HG03442 (cell line): ENCODE measurements at regions not wholly inside any gene's neighbourhood (a gene's known extent, or its start where the extent isn't known, plus 50 kb on each side); places are given as distances from the start of the nearest gene placed in this dataset.
A peak's percentile ranks its signal among the peaks of the same experiment; 100 is the strongest.

Experiments used
- ATAC-seq: cut with Tn5 transposase; IDR thresholded peaks from one replicate; pipeline ENCODE4 v1.9.1; 2021; ENCODE audit warnings: mild to moderate bottlenecking, moderate library complexity; ENCODE audit not compliant: unreplicated experiment

DNA sequence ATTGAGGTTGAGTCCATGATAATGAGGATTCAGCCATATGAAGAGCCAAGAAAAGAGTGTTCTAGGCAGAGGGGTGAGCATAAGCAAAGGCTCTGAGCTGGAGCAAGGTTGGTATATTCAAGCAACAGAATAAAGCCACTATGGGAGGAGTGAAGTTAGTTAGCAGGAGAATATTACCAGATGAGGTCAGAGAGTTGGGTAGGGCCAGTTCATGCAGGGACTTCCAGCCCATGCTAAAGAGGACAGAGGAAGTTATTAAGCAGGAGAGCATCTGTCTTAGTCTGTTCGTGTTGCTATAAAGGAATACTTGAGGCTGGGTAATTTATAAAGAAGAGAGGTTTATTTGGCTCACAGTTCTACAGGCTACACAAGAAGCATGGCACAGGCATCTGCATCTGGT is 57.1 kb upstream of the ATG10 start:
- no peak for ATAC-seq

GRCh38 chr5:81912933-81913332 is 58.9 kb upstream of the ATG10 start:
- ATAC-seq, result no peak

- ATAC-seq, result peak; percentile 71
These were observed 62.1 kb upstream of the ATG10 start for GRCh38 chr5:81909677-81910076.

- no peak for ATAC-seq
These were observed 63.1 kb upstream of the ATG10 start for GRCh38 chr5:81908771-81909170.

DNA sequence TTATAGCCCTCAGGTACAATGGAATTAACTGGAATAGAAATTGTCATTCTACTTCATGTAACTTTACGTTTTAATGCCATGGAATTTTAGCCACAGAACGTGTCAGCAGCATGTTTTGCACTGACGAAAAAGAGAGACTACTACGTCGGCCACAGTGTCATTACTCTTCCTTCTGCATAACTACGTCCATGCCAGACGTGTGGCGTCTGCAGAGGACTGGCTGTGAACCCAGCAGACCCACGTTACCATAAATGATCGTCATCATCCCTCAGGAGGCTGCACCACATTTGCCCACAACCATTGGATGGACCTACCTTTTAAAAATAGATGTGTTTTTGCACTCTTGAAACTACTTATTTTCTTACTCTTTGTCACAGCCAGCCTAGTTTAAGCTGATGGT is 63.8 kb upstream of the ATG10 start:
- no peak for ATAC-seq

GRCh38 chr5:81907012-81907635 is 64.7 kb upstream of the ATG10 start:
- ATAC-seq, result no peak

DNA sequence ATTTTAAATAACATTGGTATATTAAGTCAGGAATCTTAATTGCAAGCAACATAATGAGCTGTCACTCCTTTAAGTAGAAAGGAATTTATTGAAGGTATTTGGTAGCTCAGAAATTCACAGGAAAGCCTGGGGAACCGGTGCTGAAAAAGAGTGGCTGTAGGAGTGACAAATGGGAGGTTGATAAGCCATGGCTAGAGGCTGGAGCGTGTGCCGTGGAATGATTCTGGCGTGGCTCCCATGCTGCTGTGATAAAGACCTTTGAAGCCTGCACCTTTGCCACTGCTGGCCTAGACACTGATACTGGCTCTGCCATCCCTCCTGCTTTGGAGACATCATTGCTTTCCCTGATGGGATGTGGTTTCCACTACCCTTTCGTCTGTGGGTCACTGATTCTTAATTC is 65.7 kb upstream of the ATG10 start:
- ATAC-seq, result no peak

DNA sequence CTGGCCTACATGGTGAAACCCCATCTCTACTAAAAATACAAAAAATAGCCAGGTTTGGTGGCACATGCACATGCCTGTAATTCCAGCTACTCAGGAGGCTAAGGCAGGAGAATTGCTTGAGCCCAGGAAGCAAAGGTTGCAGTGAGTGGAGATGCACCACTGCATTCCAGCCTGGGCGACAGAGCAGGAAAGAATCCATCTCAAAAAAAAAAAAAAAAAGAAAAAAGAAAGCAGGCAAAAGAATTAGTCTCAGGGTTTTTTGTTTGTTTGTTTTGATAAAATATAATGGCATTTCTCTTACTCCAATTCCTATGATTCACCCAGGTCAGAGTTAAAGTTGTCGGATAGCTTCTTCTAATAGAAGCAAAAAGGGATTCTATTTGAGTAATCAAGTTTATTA is 67.0 kb upstream of the ATG10 start:
- ATAC-seq, result no peak

DNA sequence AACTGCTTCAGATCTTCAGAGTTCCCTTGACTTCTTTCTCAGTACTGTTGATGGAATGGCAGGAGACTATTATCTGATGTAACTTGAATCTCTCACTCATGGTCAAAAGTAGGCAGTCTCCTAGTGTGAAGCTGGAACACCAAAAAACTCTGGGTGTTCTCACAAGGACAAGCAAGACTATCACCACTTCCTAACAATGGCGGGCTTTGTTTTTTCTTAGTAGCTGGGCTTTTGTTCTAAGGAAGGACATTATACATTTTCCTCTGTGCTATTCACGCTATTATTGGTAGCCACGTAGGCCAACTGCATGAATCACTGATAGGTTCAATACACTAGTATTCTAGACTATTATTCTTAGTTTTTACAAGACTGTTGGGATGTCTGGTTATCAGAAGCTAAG is 67.7 kb upstream of the ATG10 start:
- ATAC-seq, result no peak

DNA sequence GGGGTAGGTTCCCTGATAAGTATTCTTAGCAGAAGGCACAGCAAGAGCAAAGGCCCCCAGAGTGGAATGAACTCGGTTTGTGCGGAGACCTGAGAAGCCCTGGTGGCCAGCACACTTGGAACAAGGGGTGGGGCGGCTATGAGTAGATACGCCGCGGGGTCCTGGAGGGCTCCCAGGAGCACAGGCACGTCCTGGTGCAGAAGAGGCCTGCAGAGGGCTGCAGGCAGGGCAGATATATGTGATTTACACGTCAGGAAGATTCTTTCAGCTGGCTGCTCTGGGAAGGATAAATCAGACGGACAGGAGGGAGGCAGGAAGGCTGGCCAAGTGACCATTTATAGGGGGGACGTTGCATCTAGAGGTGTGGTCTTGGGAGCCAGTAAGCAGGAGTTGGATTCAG is 70.2 kb upstream of the ATG10 start:
- ATAC-seq, result no peak

DNA sequence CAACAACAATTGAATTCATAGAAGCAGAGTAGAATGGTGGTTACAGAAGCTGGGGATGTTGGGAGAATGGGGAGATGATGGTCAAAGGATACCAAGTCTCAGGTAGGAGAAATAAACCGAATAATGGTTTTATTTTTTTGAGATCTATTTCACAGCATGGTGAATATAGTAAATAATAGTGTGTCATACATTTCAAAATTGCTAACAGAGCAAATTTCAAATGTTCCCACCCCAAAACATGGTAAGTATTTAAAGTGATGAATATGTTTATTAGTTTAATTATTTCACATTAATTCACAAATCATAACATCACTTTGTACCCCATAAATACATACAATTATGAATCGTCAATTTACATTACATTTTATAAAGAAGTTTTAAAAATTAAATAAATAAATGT is 72.7 kb upstream of the ATG10 start:
- ATAC-seq, result no peak

DNA sequence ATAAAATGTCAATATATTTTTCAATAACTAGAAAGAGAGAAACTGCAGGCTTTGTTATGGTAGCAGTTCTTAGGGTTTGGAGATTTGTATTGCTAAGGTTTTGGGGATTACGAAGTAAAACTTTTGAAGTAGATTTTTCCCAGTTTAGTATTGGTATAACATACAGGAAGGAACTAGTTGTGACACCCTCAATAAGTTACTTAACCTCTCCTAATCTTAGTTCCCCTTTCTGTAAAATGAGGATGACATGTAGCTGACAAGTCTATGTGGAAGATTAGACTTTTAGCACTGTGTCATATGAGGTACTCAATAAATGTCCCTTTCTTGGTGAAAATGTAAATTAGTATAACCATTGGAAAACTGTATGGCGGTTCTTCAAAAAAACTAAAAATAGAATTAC is 73.4 kb upstream of the ATG10 start:
- ATAC-seq, result no peak

GRCh38 chr5:81896764-81897163 is 75.1 kb upstream of the ATG10 start:
- ATAC-seq, result no peak

DNA sequence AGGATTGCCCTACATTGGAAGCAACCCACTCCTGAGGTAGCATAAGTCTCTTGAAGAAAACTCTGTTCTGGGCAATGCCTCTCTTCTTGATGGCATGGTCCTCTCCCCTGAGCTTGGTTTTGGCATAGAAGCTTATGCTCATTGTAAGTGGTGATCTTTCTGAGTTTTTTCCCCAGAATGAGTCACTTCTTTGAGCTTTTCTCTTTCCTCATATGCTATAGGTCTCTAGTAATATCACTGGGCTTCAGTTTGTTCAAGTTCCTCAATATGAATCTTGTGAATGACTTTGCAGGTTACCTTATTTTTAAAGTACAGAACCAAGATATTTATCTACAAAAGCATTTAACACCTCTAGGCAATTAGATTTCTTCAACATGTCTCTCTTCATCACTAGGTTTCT is 76.5 kb upstream of the ATG10 start:
- no peak for ATAC-seq

DNA sequence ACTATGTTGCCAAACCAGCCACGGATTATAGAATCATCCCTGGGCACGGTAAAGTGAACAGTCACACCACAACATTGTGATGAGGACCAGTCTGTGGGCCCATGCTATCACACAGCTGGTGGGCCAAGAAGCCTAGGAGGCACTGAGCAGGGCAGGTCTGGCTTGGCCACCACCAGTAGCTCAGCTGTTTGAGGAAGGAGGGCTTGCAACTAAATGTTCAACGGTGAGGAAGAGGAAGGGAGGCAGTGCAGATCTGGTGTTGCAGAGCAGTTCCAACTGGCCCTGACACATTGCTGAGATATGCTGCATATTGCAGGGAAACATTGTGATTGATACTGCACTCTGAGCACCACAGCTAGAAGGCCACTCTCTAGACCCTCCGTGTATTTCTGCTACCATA is 77.9 kb upstream of the ATG10 start:
- ATAC-seq, result no peak

GRCh38 chr5:81884871-81885270 is 87.0 kb upstream of the ATG10 start:
- ATAC-seq, result no peak

DNA sequence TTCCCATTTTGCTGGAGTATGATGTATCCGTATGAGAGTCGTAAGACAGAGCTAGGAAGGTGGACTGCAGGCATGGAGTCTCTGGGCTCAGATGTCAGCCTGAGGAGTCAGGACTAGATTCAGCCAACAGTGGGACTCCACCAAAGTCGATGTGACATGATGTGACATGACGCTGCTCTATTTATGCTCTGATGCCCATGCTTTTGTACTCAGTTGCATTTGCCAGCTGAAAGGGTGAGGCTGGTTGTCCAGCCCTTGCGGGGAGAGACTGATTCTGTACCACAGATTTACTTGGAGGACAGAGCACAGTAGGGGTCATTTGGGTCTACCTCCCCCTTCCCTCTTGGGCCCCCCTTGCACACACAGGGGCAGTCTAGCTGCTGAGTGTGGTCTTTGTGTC is 88.5 kb upstream of the ATG10 start:
- no peak for ATAC-seq

- no peak for ATAC-seq
These were observed 90.2 kb upstream of the ATG10 start for GRCh38 chr5:81881595-81881994.

- no peak for ATAC-seq
These were observed 91.9 kb upstream of the ATG10 start for GRCh38 chr5:81879936-81880335.

- ATAC-seq, result no peak
These were observed 93.5 kb upstream of the ATG10 start for GRCh38 chr5:81878333-81878732.

- no peak for ATAC-seq
These were observed 104.8 kb upstream of the ATG10 start for GRCh38 chr5:81866994-81867393.

DNA sequence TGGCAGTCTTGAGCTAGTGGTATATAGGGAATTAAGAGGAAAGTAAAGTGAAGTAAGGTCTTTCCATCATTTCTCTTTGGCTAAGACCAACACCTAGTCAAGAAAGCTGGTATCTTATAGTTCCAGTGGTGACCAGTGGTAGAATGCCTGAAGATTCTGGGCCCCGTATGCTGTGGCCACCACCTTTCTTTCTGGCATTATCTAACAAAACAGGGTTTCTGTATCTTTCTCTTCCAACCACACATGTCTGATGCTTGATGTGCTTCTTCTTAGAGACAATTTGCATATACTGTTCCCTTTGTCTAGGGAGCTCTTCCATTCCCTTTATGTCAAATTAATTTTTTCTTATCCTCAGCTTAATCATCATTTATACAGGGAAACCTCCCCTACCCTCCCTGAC is 109.9 kb upstream of the SSBP2 start:
- ATAC-seq, result no peak

DNA sequence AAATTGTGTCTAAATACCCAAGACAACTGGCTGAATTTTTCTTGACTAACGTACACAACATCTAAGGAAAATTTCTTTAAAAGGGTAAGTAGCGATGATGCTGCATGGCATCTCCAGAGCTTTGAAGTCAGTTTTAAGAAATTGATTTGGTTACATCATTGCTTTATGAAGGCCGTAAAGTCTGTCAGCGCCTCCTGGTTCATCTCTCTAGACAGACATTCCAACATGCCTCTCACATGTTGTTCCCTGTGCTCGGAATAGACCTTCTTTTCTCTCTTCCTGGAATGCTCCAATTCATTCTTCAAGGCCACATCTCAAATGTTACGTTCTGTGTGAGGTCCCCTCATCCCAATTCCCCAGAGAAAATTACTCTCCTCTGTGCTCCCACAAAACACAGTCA is 108.7 kb upstream of the SSBP2 start:
- no peak for ATAC-seq
